ENCODE measurements at regions not wholly inside any gene's neighbourhood (a gene's known extent, or its start where the extent isn't known, plus 50 kb on each side); places are given as distances from the start of the nearest gene placed in this dataset.

DNA sequence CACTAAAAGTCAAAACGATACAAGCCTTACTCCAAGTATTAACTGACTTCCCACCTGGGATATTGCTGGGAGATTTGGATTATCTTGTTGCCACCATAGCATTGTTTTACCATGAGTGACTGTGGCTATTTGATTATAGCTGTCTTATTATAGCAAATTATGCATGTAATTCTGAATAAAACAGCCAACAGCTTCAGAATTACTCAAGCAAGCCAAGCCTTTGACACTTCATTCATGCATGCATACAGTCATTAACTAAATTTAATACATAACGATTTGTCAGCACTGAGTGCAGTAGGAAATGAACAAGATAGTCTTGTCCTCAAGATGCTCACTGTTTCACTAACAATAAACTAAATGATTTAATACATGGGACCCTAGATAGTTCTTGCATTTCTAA lies 133.0 kb upstream of the FRMD6 start:
- no peak for DNase-seq

- DNase-seq, result no peak
These were observed 131.6 kb upstream of the FRMD6 start for GRCh38 chr14:51520087-51520486.

DNA sequence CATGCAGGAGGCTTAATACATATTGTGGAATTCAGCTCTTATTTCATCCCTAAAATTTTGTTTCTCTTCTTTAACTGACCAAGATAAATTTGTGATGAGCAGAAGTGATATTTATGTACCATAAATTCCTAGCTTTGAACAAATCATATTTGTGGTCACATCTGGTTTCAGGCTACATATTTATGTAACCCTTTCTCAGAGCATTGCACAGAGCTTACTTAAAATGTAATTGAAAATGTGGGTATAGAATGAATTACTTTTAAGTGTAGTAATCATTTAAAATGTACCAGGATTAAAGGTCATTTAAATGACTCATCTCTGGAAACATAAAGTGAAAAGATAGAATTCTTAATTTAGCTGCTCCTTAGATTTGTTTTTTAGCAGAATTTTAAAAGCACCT lies 129.9 kb upstream of the FRMD6 start:
- DNase-seq, result no peak

DNA sequence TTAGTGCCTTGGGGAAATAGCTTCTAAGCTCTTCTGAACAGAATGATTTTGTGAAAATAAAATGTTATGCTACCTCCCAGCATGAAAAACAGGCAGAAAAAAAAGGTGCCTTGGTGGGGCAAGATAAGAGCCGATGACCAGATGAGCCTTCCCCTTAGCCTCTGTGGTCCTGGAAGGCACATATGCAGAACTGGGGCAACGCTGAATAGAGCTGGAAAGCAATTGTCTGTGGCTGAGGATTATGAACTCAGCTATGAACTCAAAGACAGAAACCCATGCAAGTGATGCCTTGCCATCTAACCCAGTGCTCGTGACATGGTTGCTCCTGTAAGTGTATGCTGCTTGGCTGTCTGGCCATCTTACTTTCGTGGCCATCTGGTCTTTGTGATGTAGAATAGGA lies 128.5 kb upstream of the FRMD6 start:
- DNase-seq, result no peak

DNA sequence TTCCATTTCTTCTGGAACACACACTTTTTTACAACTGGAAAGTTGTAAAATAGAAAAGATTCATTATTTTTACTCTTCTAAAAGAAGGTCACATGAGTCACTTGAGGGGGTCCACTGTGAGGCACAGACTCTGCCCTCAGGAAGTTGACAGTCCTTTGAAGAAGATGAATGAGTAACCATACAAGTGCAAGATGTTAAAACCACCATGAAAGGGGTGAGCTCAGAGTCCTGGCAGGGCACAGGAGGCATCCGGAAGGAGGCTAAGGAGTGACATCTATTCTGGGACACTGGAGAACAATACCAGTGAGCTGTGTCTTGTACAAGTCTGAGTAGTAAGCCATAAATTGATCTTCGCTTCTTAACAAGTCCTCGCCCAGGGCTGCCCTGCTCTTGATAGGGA lies 126.0 kb upstream of the FRMD6 start:
- DNase-seq, result no peak

GRCh38 chr14:51527073-51527472 lies 124.6 kb upstream of the FRMD6 start:
- DNase-seq, result no peak

GRCh38 chr14:51529736-51530135 lies 122.0 kb upstream of the FRMD6 start:
- no peak for DNase-seq

DNA sequence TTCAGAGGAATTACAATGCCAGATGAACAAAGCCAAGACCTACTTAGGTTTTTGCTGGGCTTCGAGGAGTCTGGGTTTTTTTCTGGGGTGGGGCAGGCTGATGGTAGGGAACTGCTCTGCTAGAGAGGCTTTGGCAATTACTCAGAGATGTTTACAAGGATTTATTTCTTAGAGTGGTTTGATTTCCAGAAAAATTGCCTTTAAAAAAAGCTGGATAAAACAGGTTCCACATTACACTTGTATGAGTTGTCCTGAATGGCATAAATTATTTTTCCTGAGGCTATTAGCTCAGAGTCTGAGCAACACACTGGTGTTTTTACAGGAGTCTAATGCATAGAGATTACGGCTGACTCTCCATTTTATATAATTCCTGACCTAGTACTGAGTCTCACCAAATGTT lies 118.5 kb upstream of the FRMD6 start:
- no peak for DNase-seq

DNA sequence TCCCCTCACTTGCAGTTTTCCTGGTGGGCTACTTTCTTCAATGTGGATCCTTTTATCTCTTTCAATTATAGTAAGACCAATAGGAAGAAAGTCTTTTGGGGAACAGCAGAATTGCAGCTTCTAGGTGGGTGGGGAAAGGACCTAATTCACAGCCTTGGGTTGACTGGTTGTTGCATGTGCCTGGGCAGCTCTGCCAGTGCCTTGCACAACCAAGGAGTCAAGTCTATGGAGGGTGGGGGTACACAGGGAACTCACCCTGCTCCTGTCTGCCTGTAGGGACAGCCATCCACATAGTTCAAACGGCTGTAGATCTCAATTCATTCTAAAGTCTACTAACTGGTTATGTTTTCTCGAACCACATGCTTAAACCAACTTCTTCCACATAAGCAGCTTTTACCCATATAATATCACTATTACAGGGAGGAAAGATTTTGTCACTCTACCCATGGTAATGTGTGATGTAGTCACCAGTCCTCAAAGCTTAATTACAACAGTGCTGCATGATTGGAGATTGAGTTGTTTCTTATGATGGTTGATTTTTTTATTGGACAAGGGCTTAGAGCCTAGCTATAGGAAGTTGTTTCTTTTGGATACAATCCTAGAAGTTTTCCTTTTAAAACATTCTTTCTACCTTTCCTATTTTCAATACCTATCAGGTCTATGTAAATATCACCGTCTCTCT lies 117.7 kb upstream of the FRMD6 start:
- DNase-seq, result no peak

GRCh38 chr14:51534610-51535011 lies 117.1 kb upstream of the FRMD6 start:
- DNase-seq, result no peak

- no peak for DNase-seq
These were observed 116.2 kb upstream of the FRMD6 start for GRCh38 chr14:51535443-51536044.

DNA sequence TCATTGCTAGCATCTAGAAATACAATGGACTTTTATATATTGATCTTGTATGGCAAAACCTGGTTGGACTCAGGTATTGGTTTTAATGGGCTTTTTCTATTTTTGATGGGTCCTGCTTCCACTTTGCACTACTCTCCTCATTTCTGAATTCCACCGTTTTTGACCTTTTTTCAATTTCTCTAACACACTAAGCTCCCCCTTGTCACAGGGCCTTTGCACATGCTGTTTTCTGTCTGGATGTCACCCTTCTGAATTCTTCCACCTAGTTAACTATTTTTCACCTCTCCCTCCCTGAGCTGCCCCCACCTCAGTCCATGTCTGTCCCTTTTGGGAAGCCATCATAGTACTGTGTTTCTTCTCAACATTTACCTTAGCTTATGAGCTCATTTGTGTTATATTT lies 112.7 kb upstream of the FRMD6 start:
- DNase-seq, result no peak

DNA sequence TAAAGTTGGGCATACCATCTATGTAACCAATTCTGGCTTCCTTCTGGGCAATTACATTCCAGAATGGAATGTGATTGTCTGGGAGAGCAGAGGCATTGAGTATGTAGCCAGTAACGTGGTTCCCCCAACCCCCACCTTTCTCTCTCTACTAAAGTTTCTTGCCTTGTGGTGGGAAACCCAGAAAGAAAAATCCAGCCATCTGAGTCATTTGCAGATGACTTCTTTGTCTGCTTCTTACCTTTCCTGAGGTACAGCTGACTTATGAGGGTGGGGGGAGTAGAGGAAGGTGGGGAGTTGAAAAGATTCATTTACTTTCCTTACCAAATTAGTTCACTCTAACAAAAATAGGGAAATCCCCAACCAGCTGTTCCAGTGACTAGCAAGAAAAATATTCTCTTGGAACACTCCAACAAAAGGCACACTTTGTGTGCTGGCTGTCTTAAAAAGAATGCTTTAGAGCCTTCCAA lies 112.1 kb upstream of the FRMD6 start:
- DNase-seq, result no peak

GRCh38 chr14:51540364-51540763 lies 111.3 kb upstream of the FRMD6 start:
- DNase-seq, result no peak

GRCh38 chr14:51544471-51544870 lies 107.2 kb upstream of the FRMD6 start:
- DNase-seq, result no peak

GRCh38 chr14:51544901-51545300 lies 106.8 kb upstream of the FRMD6 start:
- DNase-seq, result no peak

DNA sequence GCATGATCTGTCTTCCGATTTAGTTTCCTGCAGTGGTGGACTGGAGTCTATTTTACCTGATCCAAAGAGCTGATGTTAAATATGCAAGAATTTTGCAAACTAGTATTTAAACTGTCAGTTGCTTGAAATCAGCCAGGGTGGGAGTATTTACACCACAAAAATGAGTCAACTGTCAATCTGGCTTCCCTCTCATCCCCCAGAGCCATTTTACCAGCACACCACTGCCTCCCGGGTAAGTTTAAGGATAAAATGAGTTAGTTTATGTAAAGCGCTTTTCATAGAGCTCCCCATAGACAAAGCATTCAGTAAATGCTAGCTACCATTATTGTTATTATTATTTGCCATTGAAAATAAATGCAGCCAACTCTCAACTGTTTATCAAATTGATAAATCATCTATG lies 106.3 kb upstream of the FRMD6 start:
- no peak for DNase-seq

- DNase-seq, result no peak
These were observed 105.6 kb upstream of the FRMD6 start for GRCh38 chr14:51546099-51546498.

- no peak for DNase-seq
These were observed 105.0 kb upstream of the FRMD6 start for GRCh38 chr14:51546603-51547258.

- DNase-seq, result no peak
These were observed 104.5 kb upstream of the FRMD6 start for GRCh38 chr14:51547260-51547659.

DNA sequence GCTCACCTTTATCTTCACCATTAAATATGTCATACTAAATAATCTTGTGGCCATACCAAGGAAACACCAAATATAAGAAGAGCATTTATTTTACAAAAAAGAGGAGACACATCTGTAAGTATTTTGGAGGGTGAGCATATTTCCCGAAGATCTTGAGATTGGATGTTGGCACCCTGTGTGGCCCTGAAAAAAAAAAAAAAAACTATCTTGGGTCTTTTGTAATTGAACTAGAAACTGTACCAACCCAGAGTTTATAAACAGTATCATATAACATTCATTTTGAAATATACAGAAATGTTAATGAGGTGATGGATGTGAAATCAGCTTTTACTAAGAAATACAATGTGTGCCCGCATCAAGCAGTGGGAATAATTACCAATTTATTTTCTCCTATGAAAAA lies 104.0 kb upstream of the FRMD6 start:
- no peak for DNase-seq

GRCh38 chr14:51548187-51548586 lies 103.5 kb upstream of the FRMD6 start:
- DNase-seq, result no peak

DNA sequence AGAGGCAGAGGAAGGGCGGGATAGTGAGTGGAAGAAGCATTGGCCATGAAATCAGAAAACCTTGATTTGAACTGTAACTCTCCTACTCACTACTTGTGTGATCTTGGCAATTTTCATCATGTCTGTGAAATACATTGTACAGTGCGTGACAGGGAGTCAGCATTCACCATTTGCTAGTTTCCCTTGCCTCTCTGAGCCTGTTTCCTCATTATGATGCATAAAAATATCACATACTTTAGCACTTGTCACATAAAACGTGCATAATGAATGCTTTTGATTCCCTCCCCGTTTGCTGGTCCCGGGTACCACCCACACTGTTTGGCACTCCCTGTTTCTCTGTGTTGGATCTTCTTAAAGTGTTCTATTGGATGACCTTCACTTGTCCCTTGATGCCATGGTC lies 101.1 kb upstream of the FRMD6 start:
- DNase-seq, result no peak

DNA sequence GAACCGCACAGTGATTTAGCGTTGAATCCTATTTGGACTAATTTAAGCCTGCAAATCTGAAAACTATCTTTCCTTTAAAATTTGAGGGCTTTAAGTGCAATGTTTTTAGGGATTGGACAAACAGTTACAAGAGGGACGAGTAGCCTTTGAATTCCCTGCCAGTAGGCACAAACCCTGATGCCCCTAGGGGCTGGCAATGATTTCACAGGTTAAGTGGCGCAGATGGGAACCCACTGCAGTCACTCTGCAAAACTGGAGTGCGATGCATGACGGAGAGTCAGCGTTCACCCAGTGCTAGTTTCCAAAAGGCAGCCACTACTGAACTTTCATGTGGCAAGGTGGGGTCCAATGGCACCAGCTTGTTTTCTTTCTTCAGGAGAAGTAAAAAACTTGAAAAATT lies 99.4 kb upstream of the FRMD6 start:
- no peak for DNase-seq

Data from stimulated activated naive CD4-positive, alpha-beta T cell treated with Interleukin-2 at 50 U/mL for 16 hours (primary cell).